Right hindlimb (tissue), 1 donor: ENCODE measurements at regions not wholly inside any gene's neighbourhood (a gene's known extent, or its start where the extent isn't known, plus 50 kb on each side); places are given as distances from the start of the nearest gene placed in this dataset.
A peak's percentile ranks its signal among the peaks of the same experiment; 100 is the strongest.

Experiments
- DNase-seq: peaks from one replicate; pipeline ENCODE4 v3.0.0-alpha.2; 2018

DNA sequence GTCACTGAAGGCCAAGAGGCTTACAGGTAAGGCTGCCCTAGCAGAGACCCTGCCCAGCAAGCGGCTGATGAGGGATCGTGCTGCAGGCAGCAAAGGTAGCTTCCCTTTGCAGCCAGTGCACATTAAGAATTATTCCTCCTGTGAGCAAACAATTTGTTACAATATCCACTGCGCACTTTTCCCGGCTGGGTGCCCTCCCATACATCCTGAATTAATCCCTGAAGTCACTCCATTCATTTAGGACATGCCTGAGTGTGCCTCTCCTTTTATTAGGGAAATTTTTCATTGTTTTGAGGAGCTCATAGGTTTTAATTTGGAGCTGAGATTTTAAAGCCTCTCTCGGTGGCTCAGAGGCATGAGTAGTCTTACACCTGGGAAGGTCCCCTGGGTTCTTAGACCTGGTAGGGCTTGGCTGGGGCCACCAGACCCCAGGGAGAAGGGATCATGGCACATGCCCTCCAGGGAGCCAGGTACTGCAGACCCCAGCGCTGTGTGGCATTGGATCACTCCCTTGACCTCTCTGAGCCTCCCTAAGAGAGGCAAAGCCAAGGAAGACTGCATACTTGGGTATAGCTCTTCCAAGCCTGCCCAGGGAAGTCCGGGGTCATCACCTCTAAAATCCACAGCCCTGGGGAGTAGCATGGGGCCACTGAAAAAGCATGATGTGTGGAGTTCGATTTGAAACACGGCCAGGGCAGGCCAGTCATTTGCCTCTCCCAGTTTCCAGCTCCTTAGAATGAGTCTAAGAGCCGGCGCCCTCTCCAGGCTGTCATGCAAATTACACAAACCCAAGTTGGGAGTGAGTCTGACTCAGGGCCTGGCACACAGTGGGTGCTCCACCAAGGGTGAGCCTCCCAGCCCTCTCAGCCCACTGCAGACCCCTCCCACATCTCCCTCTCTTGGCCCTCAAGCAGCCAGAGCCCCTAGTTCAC, 151.9 kb upstream of the LINGO1 start:
- no peak for DNase-seq

GRCh38 chr15:77783636-77784035, 150.9 kb upstream of the LINGO1 start:
- DNase-seq, result no peak

DNA sequence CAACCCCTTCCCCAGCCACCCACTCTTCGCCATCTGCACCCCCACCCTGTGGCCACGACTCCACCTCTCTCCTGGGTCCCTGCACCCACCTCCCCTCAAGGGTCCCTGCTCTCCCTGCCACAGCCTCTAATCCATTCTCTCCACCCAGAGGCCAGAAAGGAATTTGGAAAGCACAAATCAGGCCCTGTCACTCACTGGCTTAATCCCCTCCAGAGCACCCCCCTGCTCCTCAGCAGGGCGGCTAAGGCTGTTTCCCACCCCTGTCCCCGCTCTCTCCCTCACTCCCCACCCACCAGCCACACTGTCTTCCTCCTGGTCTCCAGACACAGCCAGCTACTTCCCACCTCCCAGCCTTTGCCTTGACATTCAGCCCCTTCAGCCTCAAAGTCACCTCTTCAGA, 150.0 kb upstream of the LINGO1 start:
- DNase-seq, result no peak

GRCh38 chr15:77781946-77782240, 149.2 kb upstream of the LINGO1 start:
- DNase-seq, result no peak

DNA sequence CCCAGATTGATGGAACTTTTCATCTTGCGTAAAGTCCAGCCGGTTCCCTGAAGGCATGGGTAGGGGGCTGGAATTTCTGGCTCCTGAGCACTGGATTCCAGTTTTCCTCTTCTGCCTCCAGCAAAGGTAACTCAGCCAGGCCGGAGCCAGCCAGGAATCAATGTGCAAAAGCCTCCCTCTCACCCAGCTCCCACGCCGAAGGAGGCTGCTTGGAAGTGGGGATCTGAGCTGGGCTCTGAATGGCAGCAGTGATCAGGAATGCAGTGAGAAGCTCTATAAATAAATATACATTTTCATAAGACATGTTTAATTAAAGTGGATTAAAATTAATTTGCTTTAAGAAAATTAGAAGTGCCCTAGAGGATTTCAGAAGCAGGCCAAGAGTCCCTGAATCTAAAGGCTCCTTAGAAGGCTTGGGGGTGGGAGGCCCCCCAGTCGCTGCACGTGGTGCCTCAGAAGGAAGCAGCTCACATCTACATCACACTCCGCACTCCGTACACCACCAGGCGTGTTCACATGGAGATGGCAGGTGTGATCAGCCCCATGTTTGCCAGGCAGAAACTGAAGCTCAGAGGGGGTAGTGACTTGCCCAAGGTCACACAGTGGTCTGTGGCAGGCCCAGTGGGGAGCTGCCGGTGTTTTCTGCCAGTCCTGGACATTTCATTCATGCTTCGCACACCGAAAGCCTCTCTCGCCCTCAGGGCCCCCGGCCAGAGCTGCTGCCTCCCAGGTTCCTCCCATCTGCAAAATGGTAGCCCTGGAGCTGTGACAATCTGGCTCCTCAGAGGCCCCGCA, 148.6 kb upstream of the LINGO1 start:
- no peak for DNase-seq

GRCh38 chr15:77778802-77779201, 146.1 kb upstream of the LINGO1 start:
- no peak for DNase-seq

- no peak for DNase-seq
These were observed 143.1 kb upstream of the LINGO1 start for GRCh38 chr15:77775837-77776236.

GRCh38 chr15:77775373-77775772, 142.7 kb upstream of the LINGO1 start:
- no peak for DNase-seq

DNA sequence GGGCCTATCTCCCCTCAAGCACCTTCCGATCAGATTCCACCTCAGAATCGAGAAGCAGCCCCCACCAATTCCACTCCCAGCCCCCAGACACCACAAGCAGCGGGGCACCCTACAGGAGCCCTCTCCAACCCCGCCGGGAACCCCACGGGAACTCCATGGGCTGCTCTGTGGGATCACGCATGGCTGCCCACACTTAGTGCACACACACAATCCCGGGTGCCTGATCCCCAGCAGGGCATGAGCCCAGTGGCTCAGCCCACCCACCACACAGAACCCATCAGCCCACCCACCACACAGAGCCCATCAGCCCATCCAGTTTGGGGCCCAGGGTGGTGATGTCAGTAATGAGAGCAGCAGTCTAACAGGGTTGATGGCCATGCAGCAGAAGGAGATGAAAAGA, 141.6 kb upstream of the LINGO1 start:
- DNase-seq, result no peak

GRCh38 chr15:77773903-77774302, 141.2 kb upstream of the LINGO1 start:
- DNase-seq, result no peak

DNA sequence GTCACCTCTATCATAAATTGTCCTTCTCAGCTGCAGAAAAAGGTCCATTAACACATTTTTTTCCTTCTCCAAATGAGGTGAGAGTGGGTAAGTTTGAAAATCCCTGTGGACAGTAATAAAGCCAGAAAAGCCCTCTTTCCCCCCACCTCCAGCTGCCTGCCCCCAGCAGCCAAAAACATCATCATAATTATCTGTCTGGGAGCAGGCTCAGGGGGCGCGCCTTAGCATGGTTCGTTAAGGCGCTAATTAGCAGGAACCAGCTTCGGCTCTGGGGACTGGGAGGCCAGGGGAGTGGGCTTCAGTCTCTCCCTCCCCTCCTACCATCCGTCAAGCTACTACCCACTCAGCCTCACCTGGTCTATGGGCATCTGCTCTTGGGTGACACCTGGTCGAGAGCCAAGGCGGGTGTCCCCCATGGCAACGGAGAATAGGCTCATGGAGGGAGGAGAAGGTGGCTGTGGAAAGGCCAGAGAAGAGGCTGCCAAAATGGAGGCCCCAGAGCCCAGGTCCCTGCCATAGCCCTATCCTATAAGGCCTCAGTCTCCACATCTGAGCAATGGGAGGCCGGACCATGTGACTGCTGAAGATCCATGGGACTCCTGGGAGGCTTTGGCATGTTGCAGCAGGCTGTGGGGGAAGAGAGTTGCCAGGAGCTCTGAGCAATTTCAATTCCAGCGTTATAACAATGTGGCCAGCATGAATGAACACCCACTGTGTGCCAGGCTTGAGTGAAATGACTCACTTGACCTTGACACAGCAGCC, 140.1 kb upstream of the LINGO1 start:
- no peak for DNase-seq

- no peak for DNase-seq
These were observed 138.9 kb upstream of the LINGO1 start for GRCh38 chr15:77771616-77772015.

DNA sequence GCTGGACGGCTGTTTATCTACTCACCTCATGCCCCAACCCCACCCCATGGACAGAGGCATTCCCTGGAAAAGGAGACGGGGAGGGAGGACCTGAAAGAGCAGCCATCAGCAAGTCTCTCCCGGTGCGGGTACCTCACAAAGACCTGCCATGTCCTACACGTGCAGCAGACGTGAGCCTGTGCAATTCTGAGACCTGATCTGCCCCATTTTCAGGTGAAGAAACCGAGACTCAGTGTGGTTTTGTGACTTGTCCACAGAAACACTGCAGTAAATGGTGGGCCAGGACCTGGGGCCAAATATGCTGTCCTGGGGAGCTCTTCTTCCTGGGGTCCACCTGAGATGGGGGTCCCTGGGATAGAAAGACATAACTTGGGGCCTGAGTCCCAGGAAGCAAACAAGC, 137.0 kb upstream of the LINGO1 start:
- DNase-seq, result no peak

DNA sequence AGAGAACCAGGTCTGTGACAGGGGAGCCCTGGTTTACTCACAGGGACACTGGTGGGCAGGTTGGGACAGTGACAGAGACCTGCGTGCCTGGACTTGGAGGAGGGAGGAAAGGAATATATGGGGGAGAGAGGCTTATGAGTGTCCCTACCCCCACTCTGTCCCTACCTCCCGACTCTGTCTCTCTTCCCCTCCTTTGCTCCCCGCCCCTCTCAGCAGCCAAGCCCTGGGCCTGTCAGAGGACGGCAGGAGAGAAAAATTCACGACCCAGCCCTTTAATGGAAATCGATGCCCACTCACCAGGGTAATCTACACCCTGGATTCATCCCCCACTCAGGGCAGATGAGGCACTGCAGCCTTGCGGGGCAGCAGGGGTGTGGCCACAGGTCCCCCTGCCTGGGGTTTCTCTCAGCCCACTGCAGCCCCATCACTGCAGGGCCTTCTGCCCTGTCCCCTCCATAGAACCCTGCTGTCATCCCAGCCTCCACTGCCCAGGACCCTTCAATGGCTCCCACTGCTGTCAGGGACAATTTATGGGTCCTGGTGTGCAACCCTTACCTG, 135.9 kb upstream of the LINGO1 start:
- no peak for DNase-seq

GRCh38 chr15:77768107-77768506, 135.4 kb upstream of the LINGO1 start:
- no peak for DNase-seq

GRCh38 chr15:77764095-77764494, 131.4 kb upstream of the LINGO1 start:
- no peak for DNase-seq

DNA sequence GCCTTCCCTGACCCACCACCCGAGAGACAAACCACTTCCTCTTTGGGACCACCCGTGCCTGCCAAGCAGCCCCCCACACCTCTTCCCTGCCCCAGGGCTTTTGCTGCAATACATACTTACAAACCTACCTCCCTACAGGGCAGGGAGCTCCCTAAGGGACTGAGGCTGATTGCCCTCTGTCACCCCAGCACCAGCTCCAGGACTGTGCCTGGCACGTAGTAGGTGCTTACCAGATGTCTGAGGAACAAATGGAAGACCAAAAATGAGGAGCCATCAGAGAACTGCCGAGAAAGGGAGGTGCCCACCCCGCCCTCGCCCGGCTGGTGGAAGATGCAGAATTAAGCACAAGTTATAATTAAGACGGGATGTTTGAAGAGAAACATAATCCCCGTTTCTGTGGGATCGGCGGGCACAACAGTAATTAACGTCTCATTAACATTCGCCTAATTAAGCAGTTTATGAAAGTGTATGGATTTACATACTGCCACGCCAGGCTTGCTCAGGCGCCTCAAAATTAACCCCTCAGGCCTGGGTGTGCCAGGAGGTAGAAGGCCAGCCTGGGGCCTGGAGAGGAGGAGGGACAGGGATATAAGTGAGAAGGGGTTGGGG, 130.1 kb upstream of the LINGO1 start:
- no peak for DNase-seq

DNA sequence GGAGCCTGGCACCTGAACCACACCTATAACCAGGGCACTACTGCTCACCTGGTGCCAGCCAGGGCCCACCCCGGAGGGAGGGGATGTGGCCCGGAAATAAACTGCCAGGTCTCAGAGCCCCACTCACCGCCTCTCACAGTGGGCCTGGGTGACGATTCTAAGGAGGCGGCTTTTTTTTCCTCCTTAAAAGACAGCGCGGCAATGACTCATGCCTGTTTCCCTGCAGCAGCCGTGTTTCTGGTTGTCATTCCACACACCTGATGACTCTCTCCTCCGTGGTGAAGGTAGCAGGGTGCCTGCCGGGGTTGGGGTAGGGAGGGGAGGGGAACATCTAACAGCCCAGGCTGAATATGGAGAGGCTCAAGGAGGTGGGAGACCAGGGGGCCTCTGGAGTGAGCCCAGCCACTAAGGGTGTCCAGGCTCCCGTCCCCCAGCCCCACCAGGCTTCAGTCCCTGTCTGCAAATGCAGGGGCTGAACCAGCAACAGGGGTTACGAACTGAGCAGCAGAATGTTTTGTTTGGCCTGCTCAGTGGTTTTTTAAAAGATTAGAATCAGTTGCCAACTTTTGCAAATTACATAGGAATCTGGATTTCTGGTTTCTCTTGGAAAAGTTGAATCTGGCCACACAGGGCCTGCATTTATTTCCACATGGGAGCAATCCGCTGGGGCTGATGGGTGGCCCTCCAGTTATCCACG, 127.3 kb upstream of the LINGO1 start:
- no peak for DNase-seq

DNA sequence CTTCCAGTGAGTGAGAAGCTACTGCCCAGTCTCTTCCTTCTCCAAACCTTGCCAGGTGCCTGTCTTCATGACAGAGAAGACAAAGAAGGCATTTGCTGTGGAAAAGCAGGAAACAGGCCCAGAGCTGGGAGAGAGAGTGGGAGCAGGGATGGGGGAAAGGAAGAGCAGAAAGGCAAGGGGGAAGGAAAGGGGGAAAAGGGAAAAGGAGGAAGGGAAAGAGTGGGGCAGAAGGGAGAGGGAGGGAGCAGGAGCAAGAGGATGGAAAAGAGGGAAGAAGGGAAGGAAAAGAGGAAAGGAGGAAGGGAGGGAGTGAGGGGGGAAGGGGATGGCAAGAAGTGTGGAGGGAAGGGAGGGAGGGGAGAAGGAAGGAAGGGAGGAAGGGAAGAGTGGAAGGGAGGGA, 121.2 kb upstream of the LINGO1 start:
- DNase-seq, result no peak

DNA sequence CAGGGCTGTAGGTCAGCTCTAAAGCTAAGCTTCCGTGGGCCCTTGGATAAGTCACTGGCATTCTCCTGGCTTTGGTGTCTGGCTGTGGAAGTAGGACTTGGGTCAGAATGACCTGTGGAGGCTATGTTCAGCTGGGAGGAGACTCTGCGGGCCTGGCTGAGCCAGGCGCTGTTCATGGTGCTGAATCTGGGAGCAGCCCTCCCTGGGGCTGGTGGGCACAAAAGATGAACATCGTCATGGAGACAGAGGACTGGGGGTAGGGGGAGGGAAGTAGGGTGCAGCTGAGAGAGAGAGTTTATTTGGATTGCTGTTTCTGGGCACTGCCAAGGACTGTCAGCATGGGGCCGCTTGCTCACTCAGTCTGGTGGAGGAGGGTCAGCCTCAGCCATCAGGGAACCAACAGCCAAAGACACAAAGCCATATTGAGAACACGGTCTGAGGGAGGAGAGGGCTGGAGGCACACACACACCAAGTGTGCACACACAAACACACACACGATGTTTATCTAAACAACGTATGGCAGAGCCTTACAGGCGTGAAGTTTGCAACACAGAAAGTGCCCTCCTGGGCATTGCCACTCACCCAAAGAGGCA, 120.7 kb upstream of the LINGO1 start:
- peak; percentile 62 for DNase-seq

- DNase-seq, result no peak
These were observed 117.4 kb upstream of the LINGO1 start for GRCh38 chr15:77749998-77750540.
